Endodermal cell (in vitro differentiated cells): ENCODE measurements at regions not wholly inside any gene's neighbourhood (a gene's known extent, or its start where the extent isn't known, plus 50 kb on each side); places are given as distances from the start of the nearest gene placed in this dataset.

Experiments
- DNase-seq: peaks from one replicate; pipeline ENCODE4 v3.0.0-alpha.2; 2017
- H3K27ac ChIP-seq: 2 replicates; pipeline ENCODE4 v1.5.1; 2013; ENCODE audit warnings: mild to moderate bottlenecking, low read depth, low read length, moderate library complexity
- H3K27me3 ChIP-seq: 2 replicates; pipeline ENCODE4 v1.6.1; 2013; ENCODE audit warnings: mild to moderate bottlenecking, low read length, moderate library complexity; ENCODE audit not compliant: insufficient read depth, control insufficient read depth, poor library complexity, severe bottlenecking
- H3K36me3 ChIP-seq: 2 replicates; pipeline ENCODE4 v1.7.0; 2013; ENCODE audit warnings: mild to moderate bottlenecking, low read length, moderate library complexity; ENCODE audit not compliant: control insufficient read depth, insufficient read depth
- H3K4me1 ChIP-seq: one replicate; pipeline ENCODE4 v1.7.0; 2013; ENCODE audit warnings: low read length; ENCODE audit not compliant: control insufficient read depth, insufficient read depth
- H3K4me3 ChIP-seq: 2 replicates; pipeline ENCODE4 v1.5.1; 2013; ENCODE audit warnings: mild to moderate bottlenecking, low read length, moderate library complexity
- H3K9ac ChIP-seq: 2 replicates; pipeline ENCODE4 v1.6.1; 2013; ENCODE audit warnings: mild to moderate bottlenecking, low read length, moderate library complexity; ENCODE audit not compliant: poor library complexity, severe bottlenecking; ENCODE audit errors: extremely low read depth
- H3K9me3 ChIP-seq: 2 replicates; pipeline ENCODE4 v1.6.1; 2013; ENCODE audit warnings: mild to moderate bottlenecking, low read length, moderate library complexity; ENCODE audit not compliant: control insufficient read depth
- H3K27ac Mint-ChIP-seq: 2 replicates; pipeline ENCODE4 v1.8.0; 2020; ENCODE audit warnings: mixed read lengths
- H3K27me3 Mint-ChIP-seq: 2 replicates; pipeline ENCODE4 v1.8.0; 2021; ENCODE audit warnings: mild to moderate bottlenecking, mixed read lengths; ENCODE audit not compliant: insufficient read depth
- H3K36me3 Mint-ChIP-seq: 2 replicates; pipeline ENCODE4 v1.8.0; 2020; ENCODE audit warnings: low read depth, mixed read lengths
- H3K4me1 Mint-ChIP-seq: 2 replicates; pipeline ENCODE4 v1.8.0; 2020; ENCODE audit warnings: mixed read lengths
- H3K4me3 Mint-ChIP-seq: 2 replicates; pipeline ENCODE4 v1.8.0; 2020; ENCODE audit warnings: mild to moderate bottlenecking, moderate library complexity, mixed read lengths
- H3K9me3 Mint-ChIP-seq: 2 replicates; pipeline ENCODE4 v1.8.0; 2020; ENCODE audit warnings: mild to moderate bottlenecking, mixed read lengths
- CTCF ChIP-seq: fragments of 200-600 bp; sonication (generic); conservative IDR thresholded peaks from 2 replicates; pipeline ENCODE4 v1.5.0; 2021; ENCODE audit warnings: antibody characterized with exemption, mild to moderate bottlenecking
- WGBS, 2 experiments: methylation state at CpG; one replicate each; pipeline versions ENCODE4 v1.1.5 to v1.1.7; 2013; ENCODE audit warnings: missing lambda C conversion rate in 2 of 2, mixed read lengths in 1 of 2; ENCODE audit not compliant: insufficient coverage in 1 of 2, insufficient read length in 1 of 2; 5-methylcytosine and 5-hydroxymethylcytosine counted together

GRCh38 chr12:19960527-19960926 lies 407.8 kb upstream of the PDE3A start:
- Mint-ChIP-seq H3K27me3 (no peaks in the 10 kb centered on the region), H3K27ac (no peak overlapping the region), H3K9me3 (no peaks in the 10 kb centered on the region), H3K4me3 (no peak overlapping the region), H3K36me3 (no peaks in the 10 kb centered on the region), H3K4me1 (no peaks in the 10 kb centered on the region)
- Histone ChIP-seq H3K4me3 (no peak overlapping the region), H3K9me3 (no peaks in the 10 kb centered on the region), H3K9ac (no peak overlapping the region), H3K27ac (no peak overlapping the region), H3K36me3 (no peaks in the 10 kb centered on the region), H3K4me1 (no peaks in the 10 kb centered on the region), H3K27me3 (no peaks in the 10 kb centered on the region)
- 95 to 100% methylated on average over 2 to 4 of the region's 4 CpGs for WGBS, 2 experiments
- DNase-seq: no peak
- TF ChIP-seq CTCF: no peak

- no peaks in the 10 kb centered on the region for H3K36me3 Mint-ChIP-seq
Measured at GRCh38 chr12:19962192-19962591, 406.1 kb upstream of the PDE3A start.

GRCh38 chr12:19963972-19964371 lies 404.4 kb upstream of the PDE3A start:
- H3K27ac ChIP-seq: no peak overlapping the region
- no peaks in the 10 kb centered on the region for H3K9me3 ChIP-seq
- Mint-ChIP-seq H3K27ac (no peak overlapping the region), H3K9me3 (no peaks in the 10 kb centered on the region), H3K36me3 (no peaks in the 10 kb centered on the region), H3K4me3 (no peak overlapping the region), H3K27me3 (no peaks in the 10 kb centered on the region), H3K4me1 (no peaks in the 10 kb centered on the region)
- no peaks in the 10 kb centered on the region for H3K36me3 ChIP-seq
- no peaks in the 10 kb centered on the region for H3K4me1 ChIP-seq
- DNase-seq: no peak
- H3K4me3 ChIP-seq: no peak overlapping the region
- WGBS, 2 experiments: 72 to 80% methylated on average over 2 to 3 of the region's 3 CpGs
- H3K9ac ChIP-seq: no peak overlapping the region
- no peaks in the 10 kb centered on the region for H3K27me3 ChIP-seq
- no peak for TF ChIP-seq CTCF

More at GRCh38 chr12:19962192-19962591, 406.1 kb upstream of the PDE3A start:
- Mint-ChIP-seq H3K27ac (no peak overlapping the region), H3K4me1 (no peaks in the 10 kb centered on the region), H3K4me3 (no peak overlapping the region), H3K9me3 (no peaks in the 10 kb centered on the region), H3K27me3 (no peaks in the 10 kb centered on the region)
- H3K27me3 ChIP-seq: no peaks in the 10 kb centered on the region
- H3K9ac ChIP-seq: no peak overlapping the region
- no peak overlapping the region for H3K27ac ChIP-seq
- no peak for DNase-seq
- H3K9me3 ChIP-seq: no peaks in the 10 kb centered on the region
- no peak for TF ChIP-seq CTCF
- no peak overlapping the region for H3K4me3 ChIP-seq
- no peaks in the 10 kb centered on the region for H3K4me1 ChIP-seq
- no peaks in the 10 kb centered on the region for H3K36me3 ChIP-seq
- 75 to 95% methylated on average over 4 to 5 of the region's 5 CpGs for WGBS, 2 experiments
